Panc1 (cell line): ENCODE measurements at regions not wholly inside any gene's neighbourhood (a gene's known extent, or its start where the extent isn't known, plus 50 kb on each side); places are given as distances from the start of the nearest gene placed in this dataset.

ENCODE experiments used
- ATAC-seq: fragments of 200-7000 bp; cut with Tn5 transposase; 2 replicates; pipeline ENCODE4 v1.9.1; 2020; ENCODE audit warnings: mild to moderate bottlenecking, moderate library complexity
- BruUV-seq: library from RNA; stranded (reverse); fragments of 400-500 nt; replicated peaks from 2 replicates; lab custom pipeline; 2021; lab: Mats Ljungman, UMichigan
- CTCF ChIA-PET: fragments of 300-600 bp; sonication (Branson Sonifier 250); formaldehyde crosslinking; loops from one replicate; lab custom pipeline; 2022; ENCODE audit warnings: antibody characterized with exemption; lab: Charles Lee
- POLR2A ChIA-PET: fragments of 300-600 bp; sonication (Branson Sonifier 250); formaldehyde crosslinking; loops from one replicate; lab custom pipeline; 2022; ENCODE audit warnings: antibody characterized with exemption; lab: Charles Lee
- DNase-seq: peaks from one replicate; pipeline ENCODE4 v3.0.0-alpha.2; 2010; ENCODE audit warnings: low read depth, low spot score
- H3K27ac ChIP-seq: 2 replicates; pipeline ENCODE4 v1.5.1; 2011; ENCODE audit warnings: mild to moderate bottlenecking, low read length, inconsistent platforms
- H3K27me3 ChIP-seq: fragments of 200-500 bp; sonication (Bioruptor generic); 2 replicates; pipeline ENCODE4 v1.6.0; 2014; ENCODE audit warnings: low read length, inconsistent platforms; ENCODE audit not compliant: control insufficient read depth, insufficient read depth
- H3K36me3 ChIP-seq: fragments of 200-500 bp; sonication (Bioruptor generic); 2 replicates; pipeline ENCODE4 v1.5.1; 2014; ENCODE audit warnings: inconsistent platforms, mild to moderate bottlenecking, low read length, moderate library complexity; ENCODE audit not compliant: control insufficient read depth, insufficient read depth
- H3K4me1 ChIP-seq: 2 replicates; pipeline ENCODE4 v1.5.1; 2011; ENCODE audit warnings: inconsistent platforms, mild to moderate bottlenecking, low read length, moderate library complexity; ENCODE audit not compliant: control insufficient read depth, insufficient read depth
- H3K4me3 ChIP-seq, 2 experiments: 2 replicates each; pipeline ENCODE4 v1.5.1; 2011 to 2012; ENCODE audit warnings: low read depth in 2 of 2, low read length in 2 of 2, mild to moderate bottlenecking in 2 of 2, inconsistent platforms in 1 of 2, moderate library complexity in 1 of 2
- H3K9me3 ChIP-seq: fragments of 200-500 bp; sonication (Bioruptor generic); 2 replicates; pipeline ENCODE4 v1.5.1; 2014; ENCODE audit warnings: low read depth, mild to moderate bottlenecking, inconsistent platforms, low read length, moderate library complexity; ENCODE audit not compliant: control insufficient read depth, insufficient read depth
- POLR2AphosphoS5 ChIP-seq: IDR thresholded peaks from 2 replicates; pipeline ENCODE4 v1.6.1; 2012; ENCODE audit warnings: mild to moderate bottlenecking, low read depth, low read length, moderate library complexity
- REST ChIP-seq, 2 experiments: IDR thresholded peaks; 2 replicates each; pipeline ENCODE4 v1.6.1; 2011 to 2012; ENCODE audit warnings: low read depth in 2 of 2, control low read depth in 1 of 2, low read length in 1 of 2, mild to moderate bottlenecking in 1 of 2, moderate library complexity in 1 of 2; ENCODE audit not compliant: insufficient read depth in 1 of 2
- SIN3A ChIP-seq: IDR thresholded peaks from 2 replicates; pipeline ENCODE4 v1.6.1; 2012; ENCODE audit warnings: low read depth, mild to moderate bottlenecking, low read length, moderate library complexity, borderline replicate concordance; ENCODE audit not compliant: insufficient read depth
- TCF7L2 ChIP-seq: IDR thresholded peaks from 2 replicates; pipeline ENCODE4 v1.6.1; 2011; ENCODE audit warnings: mild to moderate bottlenecking, low read depth, low read length, inconsistent platforms
- in situ Hi-C: cut with HindIII; loops from 2 replicates; pipeline ENCODE4 v1.10.0; 2016; ENCODE audit warnings: low sequenced_read_pairs, low pct_unique_long_range_greater_than_20kb
- intact Hi-C: fragments of 100-400 bp; cut with micrococcal nuclease; formaldehyde crosslinking; loops from one replicate; pipeline ENCODE4 v1.10.0; 2022; ENCODE audit not compliant: unreplicated experiment
- TF ChIP-seq, protein P1 (sequence below): fragments of 450-650 bp; IDR thresholded peaks from 2 replicates; pipeline ENCODE4 v1.5.1; 2017; ENCODE audit warnings: mild to moderate bottlenecking

- POLR2A ChIA-PET: no interaction called here
- BruUV-seq: no TSS peak
Observed at GRCh38 chr5:144024090-144024489, 146.4 kb downstream of the YIPF5 start.

GRCh38 chr5:144024545-144024944 lies 145.9 kb downstream of the YIPF5 start:
- no peaks in the 10 kb centered on the region for H3K9me3 ChIP-seq
- H3K27ac ChIP-seq: no peak overlapping the region
- ATAC-seq: no peak
- H3K27me3 ChIP-seq: no peaks in the 10 kb centered on the region
- DNase-seq: no peak
- TF ChIP-seq REST (IDR thresholded peaks at IDR 0.05; ENCODE audit: insufficient read depth in 1 of 2, low read depth in 2 of 2, low read length in 1 of 2): no peak
- no peak for TF ChIP-seq POLR2AphosphoS5
- TF ChIP-seq SIN3A: no peak
- TF ChIP-seq, protein P1, sequence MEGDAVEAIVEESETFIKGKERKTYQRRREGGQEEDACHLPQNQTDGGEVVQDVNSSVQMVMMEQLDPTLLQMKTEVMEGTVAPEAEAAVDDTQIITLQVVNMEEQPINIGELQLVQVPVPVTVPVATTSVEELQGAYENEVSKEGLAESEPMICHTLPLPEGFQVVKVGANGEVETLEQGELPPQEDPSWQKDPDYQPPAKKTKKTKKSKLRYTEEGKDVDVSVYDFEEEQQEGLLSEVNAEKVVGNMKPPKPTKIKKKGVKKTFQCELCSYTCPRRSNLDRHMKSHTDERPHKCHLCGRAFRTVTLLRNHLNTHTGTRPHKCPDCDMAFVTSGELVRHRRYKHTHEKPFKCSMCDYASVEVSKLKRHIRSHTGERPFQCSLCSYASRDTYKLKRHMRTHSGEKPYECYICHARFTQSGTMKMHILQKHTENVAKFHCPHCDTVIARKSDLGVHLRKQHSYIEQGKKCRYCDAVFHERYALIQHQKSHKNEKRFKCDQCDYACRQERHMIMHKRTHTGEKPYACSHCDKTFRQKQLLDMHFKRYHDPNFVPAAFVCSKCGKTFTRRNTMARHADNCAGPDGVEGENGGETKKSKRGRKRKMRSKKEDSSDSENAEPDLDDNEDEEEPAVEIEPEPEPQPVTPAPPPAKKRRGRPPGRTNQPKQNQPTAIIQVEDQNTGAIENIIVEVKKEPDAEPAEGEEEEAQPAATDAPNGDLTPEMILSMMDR: no peak
- no peak for TF ChIP-seq TCF7L2
- no peaks in the 10 kb centered on the region for H3K36me3 ChIP-seq
- ChIA-PET CTCF (no interaction called here), POLR2A (no interaction called here)
- intact Hi-C loops (no loop called here), in situ Hi-C loops (no loop called here)
- H3K4me1 ChIP-seq: no peaks in the 10 kb centered on the region
- no TSS peak for BruUV-seq
- H3K4me3 ChIP-seq: no peak overlapping the region

More at GRCh38 chr5:144024090-144024489, 146.4 kb downstream of the YIPF5 start:
- Histone ChIP-seq H3K9me3 (no peaks in the 10 kb centered on the region), H3K27ac (no peak overlapping the region), H3K4me3 (no peak overlapping the region), H3K36me3 (no peaks in the 10 kb centered on the region), H3K4me1 (no peaks in the 10 kb centered on the region), H3K27me3 (no peaks in the 10 kb centered on the region)
- CTCF ChIA-PET: no interaction called here
- intact Hi-C loops: no loop called here
- DNase-seq: no peak
- in situ Hi-C loops: no loop called here
- ATAC-seq: no peak
- no peak for TF ChIP-seq REST (IDR thresholded peaks at IDR 0.05; ENCODE audit: insufficient read depth in 1 of 2, low read depth in 2 of 2, low read length in 1 of 2)
- no peak for TF ChIP-seq SIN3A
- TF ChIP-seq, protein P1: no peak
- TF ChIP-seq TCF7L2: no peak
- TF ChIP-seq POLR2AphosphoS5: no peak
